Heart right ventricle (tissue), 16 donors: ENCODE measurements at regions not wholly inside any gene's neighbourhood (a gene's known extent, or its start where the extent isn't known, plus 50 kb on each side); places are given as distances from the start of the nearest gene placed in this dataset.
A peak's percentile ranks its signal among the peaks of the same experiment; 100 is the strongest.

Experiments used
- ATAC-seq, 8 donors: fragments of 200-7000 bp; cut with Tn5 transposase; one replicate each; pipeline ENCODE4 v1.9.1; 2020; ENCODE audit warnings: mild to moderate bottlenecking in 8 of 8, moderate library complexity in 8 of 8, moderate number of reproducible peaks in 1 of 8
- DNase-seq, 2 donors: peaks; one replicate each; pipeline ENCODE4 v3.0.0-alpha.2; 2020
- H3K27ac ChIP-seq, 10 donors: fragments of 200-600 bp; sonication (generic) in 2 of 10; one replicate each; pipeline versions ENCODE4 v1.5.0 to v1.8.0; 2020 to 2022; ENCODE audit warnings: mild to moderate bottlenecking in 3 of 10
- H3K27me3 ChIP-seq, 7 donors: fragments of 200-600 bp; one replicate each; pipeline ENCODE4 v1.8.0; 2021 to 2022; ENCODE audit warnings: mild to moderate bottlenecking in 2 of 7
- H3K36me3 ChIP-seq, 9 donors: fragments of 200-600 bp; sonication (generic) in 1 of 9; one replicate each; pipeline versions ENCODE4 v1.5.0 to v1.8.0; 2020 to 2022; ENCODE audit warnings: mild to moderate bottlenecking in 2 of 9
- H3K4me1 ChIP-seq, 9 donors: fragments of 200-600 bp; sonication (generic) in 1 of 9; one replicate each; pipeline versions ENCODE4 v1.5.0 to v1.8.0; 2020 to 2022; ENCODE audit warnings: mild to moderate bottlenecking in 4 of 9
- H3K4me3 ChIP-seq, 10 donors: fragments of 200-600 bp; sonication (generic) in 2 of 10; one replicate each; pipeline versions ENCODE4 v1.5.0 to v1.8.0; 2020 to 2022; ENCODE audit warnings: mild to moderate bottlenecking in 7 of 10, moderate library complexity in 2 of 10
- H3K9me3 ChIP-seq, 11 donors: fragments of 200-600 bp in 10 of 11; sonication (generic) in 2 of 11; one replicate each; pipeline versions ENCODE4 v1.5.0 to v1.8.0; 2013 to 2022; ENCODE audit warnings: mild to moderate bottlenecking in 2 of 11, control low read depth in 1 of 11, moderate library complexity in 1 of 11
- WGBS, 2 donors: extraction: QIAGEN DNeasy Blood & Tissue Kit; methylation state at CpG; one replicate each; pipeline ENCODE4 v1.1.7; 2013; ENCODE audit warnings: inconsistent platforms in 1 of 2; 5-methylcytosine and 5-hydroxymethylcytosine counted together
- intact Hi-C, 10 donors: fragments of 100-400 bp; cut with DNase I; formaldehyde crosslinking; loops; one replicate each; pipeline versions ENCODE4 v1.11.1 to v1.14.2; 2022
- TF ChIP-seq, protein P1 (sequence below), 9 donors: fragments of 200-600 bp; sonication (generic) in 2 of 9; IDR thresholded peaks; one replicate each; pipeline versions ENCODE4 v1.5.0 to v1.8.0; 2021 to 2022; ENCODE audit warnings: antibody characterized with exemption in 9 of 9, mild to moderate bottlenecking in 5 of 9, moderate library complexity in 1 of 9
- donor health status: Arrhythmogenic right ventricular cardiomyopathy.
- donor health status: ischemic (EF 13 %, LVEDD 7.1; RV severe dilation, severe dysfunction).
- donor health status: healthy with polysubstance abuse.
- donor health status: DM: no; HTN: yes; CAD: no.
- donor health status: DM: no; HTN: no; CAD: no.
- donor health status: ischemic (EF 25% LVEDD 6.9; RV normal size, moderate dysfunction).
- donor health status: ischemic (EF 25% LVEDD 5.7; RV mildly dilated, moderate dysfunction).
- donor health status: healthy.
- donor health status: DM: yes; HTN: yes; CAD: no.
- donor health status: Ischemic cardiomyopathy.
- donor health status: ischemic (EF 35%, LVEDD 5.7; RV mildly dilated, moderate dysfunction).
- donor health status: nonischemic (EF 11% LVEDD 7.7; RV severe dilation, severe dysfunction).
- donor health status: DM: yes; HTN: yes; CAD: no.
- donor health status: PGD.
- donor health status: ischemic (EF 29% LVEDD 5.4; RV normal size, mild dysfunction).
- donor health status: nonischemic (EF 23%, LVEDD 6.1; RV moderate dilation, normal function).

DNA sequence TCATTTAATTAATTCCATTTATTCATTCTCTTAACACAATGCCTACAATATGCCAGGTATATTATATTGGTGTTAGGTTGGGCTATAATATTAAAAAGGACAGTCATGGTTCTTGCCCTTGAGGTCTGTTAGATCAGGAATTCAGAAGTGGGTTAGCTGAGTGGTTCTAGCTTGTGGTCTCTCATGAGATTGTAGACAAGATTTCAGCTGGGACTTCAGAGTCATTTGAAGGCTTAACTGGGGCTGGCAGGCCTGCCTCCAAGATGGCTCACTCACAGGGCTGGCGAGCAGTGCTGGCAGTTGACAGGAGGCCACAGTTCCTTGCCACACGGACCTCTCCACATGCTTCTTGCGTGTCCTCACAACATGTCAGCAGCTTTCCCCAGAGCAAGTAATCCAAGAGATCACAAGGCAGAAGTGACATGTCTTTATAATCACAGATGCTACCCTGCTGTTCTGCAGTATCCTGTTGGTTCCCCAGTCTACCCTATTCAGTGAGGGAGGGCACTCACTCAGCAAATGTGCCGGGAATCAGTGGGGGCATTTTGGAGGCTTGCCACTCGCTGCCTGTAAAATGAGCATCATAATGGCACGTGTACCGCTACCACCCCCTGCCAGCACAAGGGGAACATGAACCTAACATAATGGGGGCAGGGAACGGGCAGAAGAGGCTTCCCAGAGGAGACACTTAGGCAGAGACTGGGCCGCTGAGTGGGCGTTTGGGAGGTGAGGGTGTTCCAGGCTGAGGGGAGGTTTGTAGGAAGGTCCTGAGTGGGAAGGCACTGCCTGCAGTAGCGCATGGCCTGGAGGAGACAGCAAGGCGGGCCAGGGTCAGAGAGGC, 70.0 kb downstream of the EXOSC2 start:
- ATAC-seq (no peak), DNase-seq (no peak)
- no peak overlapping the region for H3K27ac ChIP-seq
- no peak overlapping the region for H3K4me3 ChIP-seq
- 89 to 90% methylated on average over 12 of the region's 12 CpGs for WGBS, 2 donors
- H3K4me1 ChIP-seq, result peaks cover 0 to 49% (median 29%) of the 10 kb centered on the region in 9 donors
- no peaks in the 10 kb centered on the region for H3K9me3 ChIP-seq
- TF ChIP-seq, protein P1, sequence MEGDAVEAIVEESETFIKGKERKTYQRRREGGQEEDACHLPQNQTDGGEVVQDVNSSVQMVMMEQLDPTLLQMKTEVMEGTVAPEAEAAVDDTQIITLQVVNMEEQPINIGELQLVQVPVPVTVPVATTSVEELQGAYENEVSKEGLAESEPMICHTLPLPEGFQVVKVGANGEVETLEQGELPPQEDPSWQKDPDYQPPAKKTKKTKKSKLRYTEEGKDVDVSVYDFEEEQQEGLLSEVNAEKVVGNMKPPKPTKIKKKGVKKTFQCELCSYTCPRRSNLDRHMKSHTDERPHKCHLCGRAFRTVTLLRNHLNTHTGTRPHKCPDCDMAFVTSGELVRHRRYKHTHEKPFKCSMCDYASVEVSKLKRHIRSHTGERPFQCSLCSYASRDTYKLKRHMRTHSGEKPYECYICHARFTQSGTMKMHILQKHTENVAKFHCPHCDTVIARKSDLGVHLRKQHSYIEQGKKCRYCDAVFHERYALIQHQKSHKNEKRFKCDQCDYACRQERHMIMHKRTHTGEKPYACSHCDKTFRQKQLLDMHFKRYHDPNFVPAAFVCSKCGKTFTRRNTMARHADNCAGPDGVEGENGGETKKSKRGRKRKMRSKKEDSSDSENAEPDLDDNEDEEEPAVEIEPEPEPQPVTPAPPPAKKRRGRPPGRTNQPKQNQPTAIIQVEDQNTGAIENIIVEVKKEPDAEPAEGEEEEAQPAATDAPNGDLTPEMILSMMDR (IDR thresholded peaks at IDR 0.05), result no peak
- no peaks in the 10 kb centered on the region for H3K27me3 ChIP-seq
- H3K36me3 ChIP-seq, result no peaks in the 10 kb centered on the region
- intact Hi-C loops, result loop anchor here in 5 of 10 donors (10.0 kb wide), 3 partner anchors 49 to 181 kb away; partner anchors contain the start of gene FIBCD1 (in 1 of the 5)

DNA sequence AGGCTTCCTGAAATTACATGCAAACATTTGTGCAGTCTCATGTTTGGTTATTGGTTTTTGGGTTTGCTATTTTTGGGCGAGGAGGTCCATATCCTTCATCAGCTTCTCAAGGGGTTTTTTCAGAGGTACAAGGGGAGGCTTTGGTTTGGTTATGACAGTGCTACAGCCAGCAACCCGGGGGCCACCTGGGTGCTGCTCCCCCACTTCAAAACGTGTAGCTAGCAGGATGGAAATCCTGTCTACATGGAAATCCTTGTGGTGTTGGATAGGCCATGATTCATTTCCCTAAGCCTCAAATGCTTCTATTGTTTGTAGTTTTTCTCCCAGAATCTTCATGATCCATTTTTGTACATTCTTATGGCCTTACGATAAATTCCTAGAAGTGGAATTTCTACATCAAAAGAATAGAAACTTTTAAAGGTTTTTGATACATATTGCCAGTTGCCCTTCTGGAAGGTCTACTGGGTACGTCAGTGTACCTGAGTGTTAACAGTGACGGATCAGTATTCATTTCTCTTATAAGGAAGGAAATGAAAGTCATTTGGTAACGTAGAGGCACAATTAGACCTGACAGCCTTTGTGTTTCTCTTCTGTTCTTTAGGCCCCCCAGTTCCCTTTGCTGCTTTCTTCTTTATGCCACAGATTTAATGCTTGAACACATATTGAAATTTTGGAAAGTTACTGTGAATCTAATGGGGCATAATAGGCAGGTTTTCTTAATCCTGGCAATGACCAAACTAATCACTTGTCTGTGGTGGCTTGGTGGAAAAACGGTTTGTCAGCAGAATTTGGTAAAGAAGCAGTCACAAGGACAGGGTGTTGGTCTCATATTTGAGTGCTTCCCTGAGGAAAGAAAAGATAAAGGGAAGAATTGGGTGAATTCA, 69.7 kb upstream of the ABL1 start:
- 68 to 69% methylated on average over 8 of the region's 8 CpGs for WGBS, 2 donors
- DNase-seq, result no peak
- no peak for ATAC-seq
- Histone ChIP-seq H3K4me1 (peaks cover 0 to 52% (median 33%) of the 10 kb centered on the region in 9 donors), H3K9me3 (no peaks in the 10 kb centered on the region), H3K27ac (peak overlapping the region in 2 of 10 donors; percentile 25 to 55), H3K36me3 (no peaks in the 10 kb centered on the region), H3K27me3 (no peaks in the 10 kb centered on the region), H3K4me3 (no peak overlapping the region)
- TF ChIP-seq, protein P1 (IDR thresholded peaks at IDR 0.05), result no peak
- intact Hi-C loops, result loop anchor here in 9 of 10 donors (5.0 to 10.0 kb wide), 6 partner anchors 51 to 179 kb away; partner anchors contain the start of gene FIBCD1 (in 1 of the 9)

DNA sequence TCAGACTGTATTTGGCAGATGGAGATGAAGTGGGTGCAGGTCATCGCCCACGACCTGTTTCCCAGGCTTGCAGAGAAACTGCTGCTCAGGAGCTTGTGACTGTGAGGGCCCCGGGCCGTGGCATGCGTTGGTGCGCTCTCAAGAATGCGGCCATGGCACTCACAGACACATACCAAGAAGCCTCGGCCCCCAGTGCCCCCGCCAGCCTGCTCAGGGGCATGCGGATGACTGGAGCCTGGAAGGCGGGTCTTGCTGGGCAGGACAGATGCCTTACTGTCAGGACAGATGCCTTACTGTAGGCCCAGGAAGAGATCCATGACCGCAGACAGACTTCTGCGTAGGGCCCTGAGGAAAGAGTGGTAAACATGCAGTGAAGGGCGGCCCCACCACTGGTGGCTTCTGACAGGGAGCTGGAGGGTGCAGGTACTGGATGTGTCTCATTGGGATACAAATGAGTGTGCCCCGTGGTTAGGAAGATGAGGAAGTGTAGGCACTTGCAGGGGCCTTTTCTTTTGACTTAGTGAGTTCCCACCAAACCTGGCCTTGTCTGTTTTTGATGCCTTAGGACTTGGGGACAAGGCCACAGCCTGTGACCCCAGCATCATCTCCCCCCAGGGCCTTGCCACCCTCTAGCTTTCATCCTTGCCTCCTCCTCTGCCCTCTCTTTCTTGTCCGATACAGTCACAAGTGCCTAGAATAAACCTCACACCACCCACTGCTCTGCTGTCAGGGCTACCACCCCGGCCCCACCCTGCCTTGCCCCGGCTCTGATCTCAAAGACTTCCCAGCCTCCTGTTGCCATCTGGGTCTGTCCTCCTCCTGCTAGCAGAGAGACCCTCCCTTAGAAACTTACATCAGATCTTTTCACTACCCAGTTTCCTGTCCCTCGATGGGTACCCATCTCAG, 68.8 kb upstream of the ABL1 start:
- intact Hi-C loops, result loop anchor here in 9 of 10 donors (5.0 to 10.0 kb wide), 6 partner anchors 51 to 179 kb away; partner anchors contain the start of gene FIBCD1 (in 1 of the 9)
- ATAC-seq (peak in 5 of 8 donors; percentile 18 to 37 (median 22)), DNase-seq (no peak)
- Histone ChIP-seq H3K9me3 (no peaks in the 10 kb centered on the region), H3K36me3 (no peaks in the 10 kb centered on the region), H3K4me3 (no peak overlapping the region), H3K4me1 (peaks cover 0 to 54% (median 33%) of the 10 kb centered on the region in 9 donors), H3K27me3 (no peaks in the 10 kb centered on the region), H3K27ac (peak overlapping the region in 2 of 10 donors; percentile 25 to 55)
- whole genome bisulfite sequencing, 2 donors, result 62 to 68% methylated on average over 19 of the region's 19 CpGs
- TF ChIP-seq, protein P1 (IDR thresholded peaks at IDR 0.05), result no peak
